ENCODE measurements at regions not wholly inside any gene's neighbourhood (a gene's known extent, or its start where the extent isn't known, plus 50 kb on each side); places are given as distances from the start of the nearest gene placed in this dataset.

DNA sequence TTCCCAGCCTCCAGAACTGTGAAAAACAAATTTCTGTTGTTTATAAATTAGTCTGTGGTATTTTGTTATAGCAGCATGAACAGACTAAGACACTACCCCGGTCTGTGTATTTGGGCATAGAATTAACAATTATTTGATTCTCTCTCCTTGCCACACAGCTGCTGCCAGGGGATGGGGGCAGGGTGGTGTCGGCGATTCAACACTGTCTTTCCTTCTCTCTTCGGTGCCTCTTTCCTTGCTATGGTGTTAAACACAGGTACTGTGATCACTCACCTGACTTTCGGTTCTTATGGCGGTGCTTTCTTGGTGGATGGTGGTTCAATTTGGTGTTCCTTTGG is 50.8 kb upstream of the CTAGE1 start:
- TF ChIP-seq POLR2A (IDR thresholded peaks at IDR 0.05) = no peak
- TF ChIP-seq, protein P1, sequence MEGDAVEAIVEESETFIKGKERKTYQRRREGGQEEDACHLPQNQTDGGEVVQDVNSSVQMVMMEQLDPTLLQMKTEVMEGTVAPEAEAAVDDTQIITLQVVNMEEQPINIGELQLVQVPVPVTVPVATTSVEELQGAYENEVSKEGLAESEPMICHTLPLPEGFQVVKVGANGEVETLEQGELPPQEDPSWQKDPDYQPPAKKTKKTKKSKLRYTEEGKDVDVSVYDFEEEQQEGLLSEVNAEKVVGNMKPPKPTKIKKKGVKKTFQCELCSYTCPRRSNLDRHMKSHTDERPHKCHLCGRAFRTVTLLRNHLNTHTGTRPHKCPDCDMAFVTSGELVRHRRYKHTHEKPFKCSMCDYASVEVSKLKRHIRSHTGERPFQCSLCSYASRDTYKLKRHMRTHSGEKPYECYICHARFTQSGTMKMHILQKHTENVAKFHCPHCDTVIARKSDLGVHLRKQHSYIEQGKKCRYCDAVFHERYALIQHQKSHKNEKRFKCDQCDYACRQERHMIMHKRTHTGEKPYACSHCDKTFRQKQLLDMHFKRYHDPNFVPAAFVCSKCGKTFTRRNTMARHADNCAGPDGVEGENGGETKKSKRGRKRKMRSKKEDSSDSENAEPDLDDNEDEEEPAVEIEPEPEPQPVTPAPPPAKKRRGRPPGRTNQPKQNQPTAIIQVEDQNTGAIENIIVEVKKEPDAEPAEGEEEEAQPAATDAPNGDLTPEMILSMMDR (IDR thresholded peaks at IDR 0.05) = no peak

All from lower leg skin (tissue), 3 donors.